NCI-H510A (cell line): ENCODE measurements at regions not wholly inside any gene's neighbourhood (a gene's known extent, or its start where the extent isn't known, plus 50 kb on each side); places are given as distances from the start of the nearest gene placed in this dataset.

Experiments used
- DNase-seq: peaks from one replicate; lab custom pipeline; 2025; lab: John Stamatoyannopoulos, UW

- DNase-seq = no peak
Observed at GRCh38 chr16:85173981-85174751, 61.9 kb upstream of the CIBAR2 start.

DNA sequence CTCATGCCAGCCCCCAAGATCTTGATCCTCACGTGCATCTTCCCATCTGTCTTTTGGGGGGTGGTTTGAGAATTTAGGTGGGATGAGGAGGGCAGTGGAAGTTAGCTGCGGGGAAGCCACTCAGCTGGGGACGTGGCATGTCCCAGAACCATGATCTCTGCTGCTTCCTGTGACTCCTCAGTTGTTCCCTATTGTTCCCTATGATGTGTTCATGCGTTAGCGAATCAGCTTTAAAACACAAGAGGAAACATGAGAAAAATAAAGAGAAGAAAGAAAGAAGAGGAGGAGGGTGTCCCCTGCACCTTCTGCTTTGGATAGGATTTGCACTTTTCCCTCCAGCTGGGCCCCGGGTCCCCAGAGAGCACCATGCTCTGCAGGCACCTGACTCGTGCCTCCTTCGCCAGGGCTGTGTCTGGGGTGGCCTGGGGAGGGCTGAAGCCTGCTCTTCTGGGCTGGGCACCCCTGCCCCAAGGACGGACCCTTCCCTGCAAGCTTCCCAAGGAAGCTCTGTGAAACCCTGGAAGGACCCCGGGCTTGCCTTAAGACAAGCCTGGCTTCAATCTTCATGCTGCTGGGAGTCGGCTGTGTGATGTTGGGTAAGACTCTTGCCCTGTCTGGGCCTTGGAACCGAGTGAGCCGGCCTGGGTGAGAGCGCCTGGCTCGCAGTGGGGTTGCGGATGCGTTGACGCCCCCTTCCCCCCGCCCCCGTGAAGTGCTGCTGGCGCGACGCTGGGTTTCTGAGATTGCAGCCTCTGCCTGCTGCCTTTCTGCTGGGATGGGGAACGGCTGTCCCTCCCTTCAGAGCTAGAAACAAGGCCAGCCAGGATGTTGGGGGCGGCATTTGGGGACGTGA lies 62.8 kb upstream of the CIBAR2 start:
- DNase-seq = no peak

GRCh38 chr16:85175724-85176233 lies 63.5 kb upstream of the CIBAR2 start:
- no peak for DNase-seq

DNA sequence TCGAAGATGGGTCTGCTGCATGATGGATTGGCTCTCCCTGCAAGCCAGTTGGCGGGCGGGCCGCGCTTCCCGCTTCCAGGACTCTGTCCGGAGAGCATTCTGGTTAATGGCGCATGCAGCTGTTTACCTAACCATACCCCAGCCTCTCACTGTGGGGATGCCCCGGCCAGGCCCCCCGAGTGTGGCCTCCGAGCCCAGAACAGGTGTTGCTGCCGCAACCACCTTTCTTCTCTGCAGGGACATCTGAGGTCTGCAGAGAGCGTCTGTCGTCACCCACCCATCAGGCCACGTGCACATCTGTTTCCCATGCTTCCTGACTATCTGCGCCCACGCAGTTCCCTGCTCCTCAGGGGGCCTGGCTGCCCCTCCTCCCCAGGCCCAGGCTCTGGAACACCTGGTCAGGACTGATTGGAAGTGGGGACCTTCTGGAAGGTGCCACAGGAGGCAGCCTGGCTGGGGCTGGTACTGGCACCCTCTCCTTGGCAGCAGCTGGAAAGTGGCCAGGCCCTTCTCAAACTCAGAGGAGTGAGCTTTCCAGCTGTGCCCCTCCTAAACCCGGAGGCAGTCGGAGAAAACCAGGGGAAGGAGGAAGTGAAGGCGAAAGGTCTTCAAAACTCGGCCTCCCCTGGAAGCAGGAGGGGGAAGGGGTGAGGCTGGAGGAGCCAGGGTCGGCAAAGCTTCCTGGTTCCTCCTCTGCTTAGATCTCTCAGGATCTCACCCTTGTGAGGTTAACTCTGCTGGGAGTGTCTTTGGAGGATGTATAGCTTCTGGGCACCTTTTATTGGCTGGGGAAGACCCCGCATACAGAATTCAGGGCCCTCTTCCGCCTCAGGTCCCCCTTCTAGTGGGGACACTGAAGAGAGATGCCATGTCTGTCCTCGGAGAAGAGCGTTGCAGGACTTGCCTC lies 64.5 kb upstream of the CIBAR2 start:
- no peak for DNase-seq

GRCh38 chr16:85177448-85177846 lies 65.2 kb upstream of the CIBAR2 start:
- DNase-seq = no peak

DNA sequence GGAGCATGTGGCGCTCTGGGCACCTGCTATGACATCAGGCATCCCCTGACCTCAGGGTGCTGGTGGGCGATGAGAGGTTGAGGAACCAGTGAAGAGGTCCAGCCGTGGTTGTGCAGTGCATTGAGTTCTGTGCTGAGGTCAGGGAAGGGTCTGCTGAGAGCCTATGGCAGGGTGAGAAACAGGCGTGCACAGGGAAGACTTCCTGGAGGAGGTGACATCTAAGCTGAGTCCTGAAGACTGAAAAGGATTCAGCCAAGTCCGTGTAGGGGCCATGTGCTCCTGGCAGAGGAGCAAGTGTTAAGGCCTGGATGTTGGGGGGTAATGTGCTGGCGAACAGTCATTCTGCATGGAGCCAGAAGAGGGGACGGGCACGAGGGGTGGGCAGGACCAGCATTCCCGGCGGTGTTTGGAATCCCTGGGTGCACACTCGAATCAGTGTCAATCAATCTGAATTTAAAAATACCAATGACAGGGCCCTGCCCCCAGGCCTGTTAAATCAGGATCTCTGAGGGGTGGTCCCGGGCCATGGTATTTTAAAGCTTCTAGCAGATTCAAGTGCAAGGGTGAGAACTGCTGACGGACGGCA lies 65.8 kb upstream of the CIBAR2 start:
- no peak for DNase-seq

GRCh38 chr16:85178596-85178995 lies 66.3 kb upstream of the CIBAR2 start:
- DNase-seq = no peak

- DNase-seq = no peak
Observed at GRCh38 chr16:85179344-85180046, 67.2 kb upstream of the CIBAR2 start.

DNA sequence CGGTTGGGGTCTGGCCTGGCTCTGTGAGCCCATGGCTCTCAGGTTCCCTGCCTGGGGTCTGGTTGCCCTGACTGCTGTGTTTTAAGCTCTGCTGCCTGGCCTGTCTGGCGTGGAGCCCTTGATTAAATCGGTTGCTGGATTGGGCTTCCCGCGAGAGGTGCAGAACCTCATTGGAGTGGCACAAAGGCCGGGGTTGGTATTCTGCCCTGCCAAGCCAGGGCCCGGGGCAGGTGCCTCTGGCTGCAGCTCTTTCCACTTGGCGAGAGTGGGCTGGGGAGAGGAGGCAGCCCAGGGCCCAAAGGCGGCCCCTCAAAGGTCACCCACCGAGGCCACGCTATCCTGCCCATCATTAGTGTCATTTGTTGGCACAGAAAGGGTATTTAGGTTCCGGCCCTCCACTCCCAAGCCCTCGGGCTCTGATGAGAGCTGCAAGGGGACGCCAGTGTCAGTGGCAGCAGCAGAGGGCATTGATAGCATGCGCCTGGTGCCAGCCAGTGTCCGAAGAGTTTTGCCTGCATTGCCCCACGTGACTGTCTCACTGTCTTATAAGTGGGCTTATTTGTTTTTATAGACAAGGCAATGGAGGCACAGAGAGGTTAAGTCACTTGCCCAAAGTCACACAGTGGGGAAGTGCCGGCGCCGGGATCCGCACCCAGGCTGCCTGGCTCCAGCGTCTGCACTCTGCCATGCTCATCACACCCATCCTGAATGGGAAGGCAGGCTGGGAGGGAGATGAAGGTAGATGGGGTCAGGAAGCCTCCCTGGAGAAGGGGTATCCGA lies 68.0 kb upstream of the CIBAR2 start:
- no peak for DNase-seq

- no peak for DNase-seq
Observed at GRCh38 chr16:85180827-85181738, 68.8 kb upstream of the CIBAR2 start.

DNA sequence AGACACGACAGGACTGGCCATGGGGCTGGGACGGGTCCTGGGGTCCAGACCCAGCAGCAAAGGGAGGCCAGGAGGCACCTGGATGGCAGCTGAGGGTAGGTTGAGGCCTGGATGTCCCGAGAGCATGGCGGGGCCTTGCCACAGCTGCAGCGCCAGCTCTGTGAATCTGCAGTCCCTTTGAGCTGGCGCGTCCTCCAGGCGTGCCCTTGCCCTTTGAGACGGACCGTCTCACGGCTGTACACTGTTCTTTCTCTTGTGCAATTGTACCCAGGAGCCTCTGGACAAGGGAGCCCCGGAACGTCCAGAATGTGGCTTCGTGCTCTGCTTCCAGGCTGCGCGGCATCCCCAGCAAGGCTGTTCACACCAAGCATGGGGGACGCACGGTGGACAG lies 69.5 kb upstream of the CIBAR2 start:
- no peak for DNase-seq

DNA sequence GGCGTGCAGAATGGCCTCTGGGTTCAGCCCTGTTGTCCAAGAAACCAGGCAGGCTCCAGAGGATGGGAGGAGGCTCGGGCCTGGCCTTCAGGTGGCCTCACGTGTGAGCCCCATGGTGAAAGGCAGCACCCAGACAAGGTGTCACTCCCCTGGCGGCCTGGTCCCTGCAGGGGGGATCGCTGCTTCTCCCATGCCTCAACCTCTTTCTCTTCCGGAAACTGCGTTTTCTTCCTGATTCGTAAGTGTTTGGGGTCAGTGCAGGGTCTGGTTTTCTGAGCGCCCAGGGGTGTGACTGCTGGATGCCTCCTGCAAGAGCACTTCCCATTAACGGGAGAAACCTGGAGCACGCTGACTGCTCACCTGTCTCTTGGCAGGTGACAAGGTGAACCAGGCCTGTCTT lies 70.0 kb upstream of the CIBAR2 start:
- no peak for DNase-seq

DNA sequence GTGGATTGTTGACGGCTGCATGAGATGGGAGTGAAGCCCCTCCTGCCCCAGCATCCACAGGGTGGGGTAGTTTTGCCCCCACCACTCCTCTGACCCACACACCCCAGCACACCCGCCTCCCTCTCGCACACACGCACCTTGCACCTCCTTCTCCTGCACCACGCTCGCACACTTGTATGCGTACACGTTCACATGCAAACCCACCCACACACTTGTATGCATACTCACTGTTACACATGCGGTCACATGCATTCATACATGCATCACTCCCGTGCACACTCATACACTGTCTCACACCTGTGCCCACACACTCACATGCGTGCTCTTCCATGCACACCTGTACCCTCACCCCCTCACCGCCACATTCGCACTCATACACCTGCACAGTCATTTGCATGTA lies 70.5 kb upstream of the CIBAR2 start:
- no peak for DNase-seq

DNA sequence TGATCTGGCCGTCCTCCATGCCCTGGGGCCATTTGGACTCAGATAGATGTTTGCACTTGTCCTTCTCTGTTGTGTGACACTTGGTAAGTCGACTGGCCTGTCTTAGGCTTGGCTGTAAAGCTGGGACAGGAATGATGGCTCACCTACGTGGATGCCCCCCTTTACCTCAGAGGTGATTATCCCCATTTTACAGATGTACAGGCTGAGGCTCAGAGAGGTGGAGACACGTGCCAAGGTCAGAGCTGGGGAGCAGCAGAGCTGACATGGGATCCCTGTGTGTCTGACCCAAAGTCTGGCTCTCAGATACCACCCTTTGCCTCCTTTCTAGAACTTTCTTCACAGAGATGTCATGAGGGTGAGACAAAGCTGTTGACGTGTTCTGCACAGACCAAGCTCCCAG lies 71.3 kb upstream of the CIBAR2 start:
- DNase-seq = no peak

DNA sequence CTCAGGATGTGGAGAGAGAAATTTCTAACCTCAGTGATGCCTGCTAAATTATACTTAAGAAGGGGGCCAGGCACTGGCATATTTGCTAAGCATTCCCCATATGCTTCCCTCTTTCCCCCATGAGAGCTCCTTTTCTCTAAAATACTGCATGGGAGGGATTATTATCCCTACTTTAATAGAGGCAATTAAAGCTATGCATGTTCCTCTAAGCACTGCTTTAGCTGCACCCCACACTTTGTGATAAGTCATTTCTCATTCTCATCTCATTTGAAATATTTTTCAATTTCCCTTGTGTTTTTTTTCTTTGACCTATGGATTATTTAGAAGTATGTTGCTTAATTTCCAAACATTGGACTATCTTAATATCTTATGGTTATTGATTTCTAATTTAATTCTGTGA lies 72.1 kb upstream of the CIBAR2 start:
- no peak for DNase-seq

GRCh38 chr16:85185303-85186100 lies 73.2 kb upstream of the CIBAR2 start:
- no peak for DNase-seq

DNA sequence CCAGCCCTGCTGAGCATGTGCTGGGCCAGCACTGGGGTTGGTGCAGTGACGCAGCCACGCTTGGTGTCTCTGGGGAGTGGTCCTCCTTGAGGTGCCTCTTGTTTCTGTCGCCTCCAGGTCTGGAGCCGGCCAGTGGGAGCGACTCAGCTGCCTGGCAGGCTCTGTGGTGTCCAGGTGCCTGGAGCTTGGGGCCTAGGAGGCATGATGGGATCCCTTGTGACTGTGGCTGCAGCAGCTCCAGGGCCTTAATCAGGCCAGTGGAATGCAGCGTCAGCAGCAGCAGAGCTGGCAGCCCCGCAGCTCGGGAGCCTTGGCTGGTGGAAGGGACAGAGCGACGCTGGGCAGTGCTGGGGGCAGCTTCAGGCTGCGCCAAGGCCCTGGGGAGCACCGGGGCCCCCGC lies 74.7 kb upstream of the CIBAR2 start:
- no peak for DNase-seq

DNA sequence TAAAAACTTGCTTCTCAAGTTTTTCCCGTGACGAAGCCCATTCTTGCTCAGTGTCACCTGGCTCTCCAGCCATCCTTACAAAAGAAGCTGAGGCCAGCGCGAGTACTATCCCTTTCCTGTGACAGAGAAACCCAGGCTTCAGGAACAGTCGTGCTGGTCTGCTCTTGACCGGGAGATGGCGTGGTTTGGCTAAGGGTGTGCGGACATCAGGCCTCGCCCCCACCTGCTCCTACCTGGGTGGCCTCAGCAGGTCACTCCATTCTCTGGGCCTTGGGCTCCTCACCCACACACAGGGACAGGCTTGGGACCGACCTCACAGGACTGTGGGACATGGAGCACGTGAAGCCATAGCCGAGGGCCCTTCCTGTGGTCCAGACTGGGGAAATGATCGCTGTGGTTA lies 75.2 kb upstream of the CIBAR2 start:
- DNase-seq = no peak
